Ishikawa (cell line): ENCODE measurements at regions not wholly inside any gene's neighbourhood (a gene's known extent, or its start where the extent isn't known, plus 50 kb on each side); places are given as distances from the start of the nearest gene placed in this dataset.

Source experiments
- CEBPB ChIP-seq: IDR thresholded peaks from 2 replicates; pipeline ENCODE4 v1.6.1; 2012
- CREB1 ChIP-seq: IDR thresholded peaks from 2 replicates; pipeline ENCODE4 v1.6.1; 2012; ENCODE audit warnings: low read depth
- EGR1 ChIP-seq: IDR thresholded peaks from 2 replicates; pipeline ENCODE4 v1.6.1; 2012
- EP300 ChIP-seq: IDR thresholded peaks from 2 replicates; pipeline ENCODE4 v1.6.1; 2012; ENCODE audit warnings: borderline replicate concordance
- FOXM1 ChIP-seq: IDR thresholded peaks from 2 replicates; pipeline ENCODE4 v1.6.1; 2012; ENCODE audit warnings: low read depth, borderline replicate concordance
- NFIC ChIP-seq: IDR thresholded peaks from 2 replicates; pipeline ENCODE4 v1.6.1; 2012
- RAD21 ChIP-seq: IDR thresholded peaks from 2 replicates; pipeline ENCODE4 v1.6.1; 2012; ENCODE audit warnings: low read depth
- REST ChIP-seq: IDR thresholded peaks from 2 replicates; pipeline ENCODE4 v1.6.1; 2012; ENCODE audit warnings: low read depth, mild to moderate bottlenecking
- TAF1 ChIP-seq: IDR thresholded peaks from 2 replicates; pipeline ENCODE4 v1.6.1; 2012; ENCODE audit warnings: low read depth, mild to moderate bottlenecking
- TCF12 ChIP-seq: IDR thresholded peaks from 2 replicates; pipeline ENCODE4 v1.6.1; 2012; ENCODE audit warnings: low read depth
- TEAD4 ChIP-seq: IDR thresholded peaks from 2 replicates; pipeline ENCODE4 v1.6.1; 2012
- USF1 ChIP-seq: IDR thresholded peaks from 2 replicates; pipeline ENCODE4 v1.6.1; 2012
- YY1 ChIP-seq: IDR thresholded peaks from 2 replicates; pipeline ENCODE4 v1.6.1; 2012; ENCODE audit warnings: low read depth
- ZBTB7A ChIP-seq: IDR thresholded peaks from 2 replicates; pipeline ENCODE4 v1.6.1; 2012; ENCODE audit warnings: low read depth
- TF ChIP-seq, protein P1 (sequence below): IDR thresholded peaks from 2 replicates; pipeline ENCODE4 v1.6.1; 2012

DNA sequence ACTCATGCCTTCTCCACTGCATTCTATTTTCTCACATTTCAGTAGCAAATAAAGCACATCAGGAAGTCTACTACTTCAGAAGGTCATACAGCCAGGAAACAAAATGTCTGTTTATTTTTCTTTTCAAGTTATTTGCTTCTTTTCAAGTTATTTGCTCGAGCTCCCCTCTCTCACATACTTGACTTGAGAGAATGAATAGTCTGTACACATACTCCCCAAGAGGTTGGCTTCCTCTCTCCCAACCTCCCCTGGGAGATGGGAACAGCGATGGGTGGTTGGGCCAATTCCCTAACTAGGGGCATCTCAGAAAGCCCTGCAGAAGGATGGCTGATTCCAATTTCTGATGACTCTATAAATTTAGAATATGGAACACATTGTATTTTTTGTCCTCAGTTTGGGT is 64.7 kb upstream of the PTPN13 start:
- TF ChIP-seq, protein P1, sequence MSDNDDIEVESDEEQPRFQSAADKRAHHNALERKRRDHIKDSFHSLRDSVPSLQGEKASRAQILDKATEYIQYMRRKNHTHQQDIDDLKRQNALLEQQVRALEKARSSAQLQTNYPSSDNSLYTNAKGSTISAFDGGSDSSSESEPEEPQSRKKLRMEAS = no peak
- TF ChIP-seq RAD21 (no peak), EGR1 (no peak), TEAD4 (no peak), YY1 (no peak), REST (no peak), ZBTB7A (no peak), CREB1 (no peak), EP300 (no peak), NFIC (no peak), FOXM1 (no peak), USF1 (no peak), TAF1 (no peak), CEBPB (no peak), TCF12 (no peak)

DNA sequence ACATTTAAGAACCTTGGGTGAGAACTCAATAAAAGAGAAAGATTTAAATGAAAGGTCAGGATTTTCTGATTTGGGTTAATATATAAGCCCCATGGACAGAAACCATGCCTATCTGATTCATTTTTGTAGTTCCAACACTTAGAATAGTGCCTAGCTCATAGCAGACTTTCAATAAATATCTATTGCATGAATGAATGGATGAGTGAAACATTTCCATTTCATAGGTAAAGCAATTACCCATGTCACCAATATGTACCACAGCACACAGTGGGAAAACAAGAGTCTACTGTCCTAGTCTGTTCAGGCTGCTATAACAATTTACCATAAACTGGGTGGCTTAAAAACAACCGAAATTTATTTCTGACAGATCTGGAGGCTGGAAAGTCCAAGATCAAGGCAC is 63.9 kb upstream of the PTPN13 start:
- no peak for TF ChIP-seq CEBPB
- no peak for TF ChIP-seq RAD21
- TF ChIP-seq USF1 = no peak
- no peak for TF ChIP-seq YY1
- no peak for TF ChIP-seq NFIC

DNA sequence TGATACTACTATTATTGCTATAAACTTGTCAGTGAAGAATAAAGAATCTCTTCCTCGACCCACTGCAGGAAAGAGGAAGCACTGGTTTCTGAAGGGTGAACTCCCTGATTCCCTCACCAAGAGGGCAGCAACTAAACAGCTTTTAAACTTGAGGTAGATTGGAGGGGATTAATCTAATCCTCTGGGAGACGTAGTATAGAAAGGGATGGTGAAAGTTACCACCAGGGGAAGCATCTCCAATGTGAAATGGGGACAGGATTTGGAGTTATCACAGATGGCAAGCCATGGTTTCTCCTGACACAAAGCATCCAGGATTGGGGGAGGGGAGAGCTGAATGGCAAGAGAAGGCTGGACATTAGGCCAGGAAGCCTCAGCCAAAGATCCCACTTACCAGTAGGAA is 62.7 kb upstream of the PTPN13 start:
- TF ChIP-seq EP300 (no peak), YY1 (no peak), NFIC (no peak), USF1 (no peak), ZBTB7A (no peak), TEAD4 (no peak), TAF1 (no peak), FOXM1 (no peak), EGR1 (no peak), TCF12 (no peak), RAD21 (no peak), CREB1 (no peak), CEBPB (no peak), REST (no peak)
- TF ChIP-seq, protein P1 = no peak

DNA sequence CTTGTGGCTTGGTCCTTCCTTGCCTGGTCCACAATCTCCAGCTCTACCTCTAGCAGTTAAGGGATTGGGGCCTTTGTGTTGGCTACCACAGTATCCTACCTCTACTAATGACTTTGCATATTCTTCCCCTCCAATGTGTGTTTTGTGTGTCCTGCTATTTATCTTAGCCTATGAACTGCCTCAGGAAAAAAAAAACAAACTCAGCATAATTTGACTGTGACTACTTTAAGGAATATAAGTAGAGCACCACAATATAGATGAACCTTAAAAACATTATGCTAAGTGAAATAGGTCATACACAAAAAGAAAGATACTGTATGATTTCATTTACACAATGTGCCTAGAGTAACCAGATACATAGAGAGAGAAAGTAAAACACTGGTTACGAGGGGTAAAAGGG is 61.3 kb upstream of the PTPN13 start:
- no peak for TF ChIP-seq ZBTB7A
- TF ChIP-seq YY1 = no peak
- TF ChIP-seq USF1 = no peak
- no peak for TF ChIP-seq EP300

- TF ChIP-seq TCF12 (no peak), REST (no peak), TEAD4 (no peak), FOXM1 (no peak), CREB1 (no peak), YY1 (no peak)
- TF ChIP-seq, protein P1 = no peak
Observed at GRCh38 chr4:86536151-86536550, 58.0 kb upstream of the PTPN13 start.
